ENCODE measurements at regions not wholly inside any gene's neighbourhood (a gene's known extent, or its start where the extent isn't known, plus 50 kb on each side); places are given as distances from the start of the nearest gene placed in this dataset.

- ATAC-seq (ENCODE audit: low read depth): no peak
- H3K9ac ChIP-seq (ENCODE audit: low read depth, low read length): no peak overlapping the region
- no peak overlapping the region for H2BK120ac ChIP-seq (ENCODE audit: low read depth, low read length)
- no peaks in the 10 kb centered on the region for H3K79me1 ChIP-seq (ENCODE audit: low read depth in 1 of 2, low read length in 2 of 2)
- H3K4me3 ChIP-seq (ENCODE audit: insufficient read depth, low read depth, low read length): no peak overlapping the region
- no peak overlapping the region for H2AK9ac ChIP-seq (replicated peaks; ENCODE audit: low read depth, low read length, poor library complexity)
- H2AK5ac ChIP-seq (ENCODE audit: low read depth, low read length): no peak overlapping the region
- no peaks in the 10 kb centered on the region for H3K9me3 ChIP-seq (ENCODE audit: control insufficient read depth, insufficient read depth, low read length)
- no peak overlapping the region for H3K56ac ChIP-seq (ENCODE audit: extremely low read depth, insufficient read depth, low read length)
- no peak overlapping the region for H3K23ac ChIP-seq (ENCODE audit: low read depth, low read length)
- no peak overlapping the region for H2BK15ac ChIP-seq (ENCODE audit: low read depth, low read length)
- H2BK20ac ChIP-seq (ENCODE audit: low read depth, low read length): no peak overlapping the region
- H3K4me1 ChIP-seq (ENCODE audit: control insufficient read depth, insufficient read depth, low read length): no peaks in the 10 kb centered on the region
- H3K36me3 ChIP-seq (ENCODE audit: control insufficient read depth, insufficient read depth, low read length): no peaks in the 10 kb centered on the region
- H2AFZ ChIP-seq (replicated peaks; ENCODE audit: low read length, poor library complexity): no peak overlapping the region
- no peak for DNase-seq
- no peak overlapping the region for H3K4me2 ChIP-seq (ENCODE audit: low read depth, low read length)
- in situ Hi-C loops (cut with MboI; ENCODE audit: low sequenced_read_pairs): no loop called here
- no peaks in the 10 kb centered on the region for H3K9me1 ChIP-seq (ENCODE audit: insufficient read depth, low read length)
- dilution Hi-C loops (cut with HindIII; ENCODE audit: low sequenced_read_pairs, unreplicated experiment): no loop called here
- H3K27ac ChIP-seq (ENCODE audit: insufficient read depth, low read length): no peak overlapping the region
- H4K91ac ChIP-seq (ENCODE audit: insufficient read depth, low read depth, low read length): no peak overlapping the region
- no peak overlapping the region for H3K14ac ChIP-seq (replicated peaks; ENCODE audit: low read depth, low read length)
- intact Hi-C loops (cut with micrococcal nuclease): no loop called here
- no peak overlapping the region for H4K8ac ChIP-seq (ENCODE audit: low read depth in 2 of 2, low read length in 2 of 2)
- ChIA-PET POLR2A (ENCODE audit: unreplicated experiment) (no interaction called here), CTCF (no interaction called here)
- no peak overlapping the region for H2BK5ac ChIP-seq (ENCODE audit: low read depth, low read length, poor library complexity, severe bottlenecking)
- TF ChIP-seq MXI1 (IDR thresholded peaks at IDR 0.05; ENCODE audit: borderline replicate concordance, low read depth, low read length): no peak
- no peak for TF ChIP-seq CHD1 (IDR thresholded peaks at IDR 0.05; ENCODE audit: low read depth, low read length)
- no peak for TF ChIP-seq MAFK (IDR thresholded peaks at IDR 0.05; ENCODE audit: low read depth, low read length)
- no peak for TF ChIP-seq CEBPB (IDR thresholded peaks at IDR 0.05; ENCODE audit: low read depth, low read length)
- no peak for TF ChIP-seq FOS (IDR thresholded peaks at IDR 0.05; ENCODE audit: low read depth, low read length)
- no peak for TF ChIP-seq CTCF (conservative IDR thresholded peaks at IDR 0.05; ENCODE audit: low read depth, low read length)
- TF ChIP-seq RCOR1 (IDR thresholded peaks at IDR 0.05; ENCODE audit: insufficient replicate concordance, low read length): no peak
- no peak for TF ChIP-seq ELK1 (IDR thresholded peaks at IDR 0.05; ENCODE audit: borderline replicate concordance, low read depth, low read length)
- TF ChIP-seq RFX5 (IDR thresholded peaks at IDR 0.05; ENCODE audit: low read depth, low read length): no peak
- TF ChIP-seq SMC3 (IDR thresholded peaks at IDR 0.05; ENCODE audit: low read depth, low read length): no peak
- no peak for TF ChIP-seq RAD21 (IDR thresholded peaks at IDR 0.05; ENCODE audit: low read length)
- TF ChIP-seq MAZ (IDR thresholded peaks at IDR 0.05; ENCODE audit: borderline replicate concordance, low read depth, low read length): no peak
- TF ChIP-seq NFE2L2 (IDR thresholded peaks at IDR 0.05; ENCODE audit: low read depth, low read length): no peak
- no peak for TF ChIP-seq BHLHE40 (IDR thresholded peaks at IDR 0.05; ENCODE audit: low read depth, low read length)
- no peak for TF ChIP-seq POLR2A (IDR thresholded peaks at IDR 0.05; ENCODE audit: low read depth, low read length)
- H3K27me3 ChIP-seq (ENCODE audit: control insufficient read depth, insufficient read depth, low read length): 0 out of 2 replicates have a peak, but pooled peaks cover 2% of the 10 kb centered on the region
- H3K18ac ChIP-seq (ENCODE audit: low read depth, low read length): no peak overlapping the region
- BruUV-seq (replicated peaks): no TSS peak
- H4K5ac ChIP-seq (ENCODE audit: low read depth, low read length): no peak overlapping the region
- no peaks in the 10 kb centered on the region for H4K20me1 ChIP-seq (ENCODE audit: insufficient read depth, low read length)
- H3K4ac ChIP-seq (ENCODE audit: low read depth, low read length): no peak overlapping the region
These were observed 101.2 kb upstream of the SLC16A7 start for GRCh38 chr12:59494617-59495016.

Measured in IMR-90 (cell line).